ENCODE measurements at regions not wholly inside any gene's neighbourhood (a gene's known extent, or its start where the extent isn't known, plus 50 kb on each side); places are given as distances from the start of the nearest gene placed in this dataset.

GRCh38 chr7:136210664-136211063, 233.5 kb upstream of the MTPN start:
- TF ChIP-seq CTCF (conservative IDR thresholded peaks at IDR 0.05; ENCODE audit: low read depth, low read length) (no peak), EZH2phosphoT487 (IDR thresholded peaks at IDR 0.05; ENCODE audit: borderline replicate concordance, low read length) (no peak)
